Right atrium auricular region (tissue), 2 donors: ENCODE measurements at regions not wholly inside any gene's neighbourhood (a gene's known extent, or its start where the extent isn't known, plus 50 kb on each side); places are given as distances from the start of the nearest gene placed in this dataset.
A peak's percentile ranks its signal among the peaks of the same experiment; 100 is the strongest.

Experiments
- DNase-seq: peaks from one replicate; pipeline ENCODE4 v3.0.0-alpha.2; 2019; ENCODE audit warnings: low spot score
- H3K27ac ChIP-seq, 2 donors: fragments of 200-600 bp; sonication (generic); 1 replicate in 1 of 2; 2 replicates in 1 of 2; pipeline ENCODE4 v1.5.1; 2016 to 2019
- H3K27me3 ChIP-seq, 2 donors: fragments of 200-600 bp; sonication (generic); one replicate each; pipeline versions ENCODE4 v1.5.1 to v1.6.0; 2017 to 2019
- H3K36me3 ChIP-seq: fragments of 200-600 bp; sonication (generic); one replicate; pipeline ENCODE4 v1.5.1; 2016
- H3K4me1 ChIP-seq, 2 donors: fragments of 200-600 bp; sonication (generic); one replicate each; pipeline versions ENCODE4 v1.5.1 to v1.6.0; 2017 to 2019
- H3K4me3 ChIP-seq, 2 donors: fragments of 200-600 bp; sonication (generic); 1 replicate in 1 of 2; 2 replicates in 1 of 2; pipeline ENCODE4 v1.5.1; 2017 to 2019; ENCODE audit warnings: mild to moderate bottlenecking in 1 of 2, moderate library complexity in 1 of 2
- H3K9me3 ChIP-seq, 2 donors: fragments of 200-600 bp; sonication (generic); one replicate each; pipeline ENCODE4 v1.5.1; 2019
- TF ChIP-seq, protein P1 (sequence below), 2 donors: fragments of 200-600 bp; sonication (generic); IDR thresholded peaks; one replicate each; pipeline ENCODE4 v1.5.1; 2019; ENCODE audit warnings: antibody characterized with exemption in 2 of 2

DNA sequence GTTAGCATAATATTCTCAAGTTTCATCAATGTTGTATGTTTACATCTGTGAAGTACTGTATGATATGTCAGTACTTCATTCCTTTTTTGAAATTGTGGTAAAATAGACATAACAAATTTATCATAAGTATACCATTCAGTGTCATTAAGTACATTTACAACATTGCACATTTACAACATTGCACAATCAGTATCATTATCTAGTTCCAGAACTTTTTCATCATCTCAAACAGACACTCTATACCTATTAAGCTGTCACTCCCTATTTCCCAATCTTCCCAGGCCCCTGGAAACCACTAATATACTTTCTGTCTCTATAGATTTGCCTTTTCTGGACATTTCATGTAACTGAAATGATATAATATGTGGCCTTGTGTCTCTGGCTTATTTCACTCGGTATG lies 75.1 kb upstream of the ATG10 start:
- no peaks in the 10 kb centered on the region for H3K9me3 ChIP-seq
- H3K27me3 ChIP-seq, result no peaks in the 10 kb centered on the region
- no peaks in the 10 kb centered on the region for H3K4me1 ChIP-seq
- no peak overlapping the region for H3K4me3 ChIP-seq
- no peak overlapping the region for H3K27ac ChIP-seq
- no peak for DNase-seq
- TF ChIP-seq, protein P1, sequence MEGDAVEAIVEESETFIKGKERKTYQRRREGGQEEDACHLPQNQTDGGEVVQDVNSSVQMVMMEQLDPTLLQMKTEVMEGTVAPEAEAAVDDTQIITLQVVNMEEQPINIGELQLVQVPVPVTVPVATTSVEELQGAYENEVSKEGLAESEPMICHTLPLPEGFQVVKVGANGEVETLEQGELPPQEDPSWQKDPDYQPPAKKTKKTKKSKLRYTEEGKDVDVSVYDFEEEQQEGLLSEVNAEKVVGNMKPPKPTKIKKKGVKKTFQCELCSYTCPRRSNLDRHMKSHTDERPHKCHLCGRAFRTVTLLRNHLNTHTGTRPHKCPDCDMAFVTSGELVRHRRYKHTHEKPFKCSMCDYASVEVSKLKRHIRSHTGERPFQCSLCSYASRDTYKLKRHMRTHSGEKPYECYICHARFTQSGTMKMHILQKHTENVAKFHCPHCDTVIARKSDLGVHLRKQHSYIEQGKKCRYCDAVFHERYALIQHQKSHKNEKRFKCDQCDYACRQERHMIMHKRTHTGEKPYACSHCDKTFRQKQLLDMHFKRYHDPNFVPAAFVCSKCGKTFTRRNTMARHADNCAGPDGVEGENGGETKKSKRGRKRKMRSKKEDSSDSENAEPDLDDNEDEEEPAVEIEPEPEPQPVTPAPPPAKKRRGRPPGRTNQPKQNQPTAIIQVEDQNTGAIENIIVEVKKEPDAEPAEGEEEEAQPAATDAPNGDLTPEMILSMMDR (IDR thresholded peaks at IDR 0.05), result no peak
- no peaks in the 10 kb centered on the region for H3K36me3 ChIP-seq

- TF ChIP-seq, protein P1 (IDR thresholded peaks at IDR 0.05), result no peak
- DNase-seq, result no peak
- Histone ChIP-seq H3K27me3 (no peaks in the 10 kb centered on the region), H3K4me1 (no peaks in the 10 kb centered on the region), H3K9me3 (no peaks in the 10 kb centered on the region), H3K27ac (no peak overlapping the region), H3K4me3 (no peak overlapping the region), H3K36me3 (no peaks in the 10 kb centered on the region)
Observed at GRCh38 chr5:81895307-81895706, 76.5 kb upstream of the ATG10 start.

DNA sequence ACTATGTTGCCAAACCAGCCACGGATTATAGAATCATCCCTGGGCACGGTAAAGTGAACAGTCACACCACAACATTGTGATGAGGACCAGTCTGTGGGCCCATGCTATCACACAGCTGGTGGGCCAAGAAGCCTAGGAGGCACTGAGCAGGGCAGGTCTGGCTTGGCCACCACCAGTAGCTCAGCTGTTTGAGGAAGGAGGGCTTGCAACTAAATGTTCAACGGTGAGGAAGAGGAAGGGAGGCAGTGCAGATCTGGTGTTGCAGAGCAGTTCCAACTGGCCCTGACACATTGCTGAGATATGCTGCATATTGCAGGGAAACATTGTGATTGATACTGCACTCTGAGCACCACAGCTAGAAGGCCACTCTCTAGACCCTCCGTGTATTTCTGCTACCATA lies 77.9 kb upstream of the ATG10 start:
- H3K9me3 ChIP-seq, result no peaks in the 10 kb centered on the region
- DNase-seq, result no peak
- H3K27ac ChIP-seq, result no peak overlapping the region
- TF ChIP-seq, protein P1 (IDR thresholded peaks at IDR 0.05), result no peak
- no peak overlapping the region for H3K4me3 ChIP-seq
- no peaks in the 10 kb centered on the region for H3K27me3 ChIP-seq
- no peaks in the 10 kb centered on the region for H3K36me3 ChIP-seq
- H3K4me1 ChIP-seq, result no peaks in the 10 kb centered on the region

DNA sequence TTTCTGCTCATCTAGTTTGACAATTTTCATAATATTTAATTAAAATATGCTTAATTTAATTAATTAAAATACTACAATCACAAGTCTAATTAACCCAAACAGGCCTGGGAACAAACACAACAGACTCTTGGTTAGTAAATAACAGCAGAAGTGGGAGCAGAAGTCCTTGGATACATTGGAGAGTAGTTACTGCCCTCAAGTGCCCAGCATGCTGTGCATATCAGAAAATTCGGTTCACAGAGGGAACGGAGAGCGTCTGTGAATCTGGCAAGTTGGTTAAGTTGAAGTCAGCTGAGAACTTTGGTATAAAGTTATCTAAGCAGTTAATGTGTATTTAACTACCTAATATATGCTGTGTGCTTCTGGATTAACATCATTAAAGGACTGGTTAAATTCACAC lies 87.0 kb upstream of the ATG10 start:
- Histone ChIP-seq H3K36me3 (no peaks in the 10 kb centered on the region), H3K4me3 (no peak overlapping the region), H3K27ac (no peak overlapping the region), H3K9me3 (no peaks in the 10 kb centered on the region), H3K27me3 (no peaks in the 10 kb centered on the region), H3K4me1 (no peaks in the 10 kb centered on the region)
- TF ChIP-seq, protein P1 (IDR thresholded peaks at IDR 0.05), result peak in 1 of 2 donors; percentile 41
- DNase-seq, result no peak

GRCh38 chr5:81883371-81883770 lies 88.5 kb upstream of the ATG10 start:
- H3K36me3 ChIP-seq, result no peaks in the 10 kb centered on the region
- no peak overlapping the region for H3K4me3 ChIP-seq
- no peaks in the 10 kb centered on the region for H3K27me3 ChIP-seq
- H3K27ac ChIP-seq, result no peak overlapping the region
- TF ChIP-seq, protein P1 (IDR thresholded peaks at IDR 0.05), result no peak
- no peak for DNase-seq
- no peaks in the 10 kb centered on the region for H3K4me1 ChIP-seq
- H3K9me3 ChIP-seq, result no peaks in the 10 kb centered on the region

GRCh38 chr5:81881595-81881994 lies 90.2 kb upstream of the ATG10 start:
- no peaks in the 10 kb centered on the region for H3K4me1 ChIP-seq
- no peak overlapping the region for H3K27ac ChIP-seq
- H3K36me3 ChIP-seq, result no peaks in the 10 kb centered on the region
- no peak for DNase-seq
- TF ChIP-seq, protein P1 (IDR thresholded peaks at IDR 0.05), result no peak
- H3K27me3 ChIP-seq, result no peaks in the 10 kb centered on the region
- H3K4me3 ChIP-seq, result no peak overlapping the region
- H3K9me3 ChIP-seq, result no peaks in the 10 kb centered on the region
